Epithelial cell of esophagus (primary cell): ENCODE measurements at regions not wholly inside any gene's neighbourhood (a gene's known extent, or its start where the extent isn't known, plus 50 kb on each side); places are given as distances from the start of the nearest gene placed in this dataset.

ENCODE experiments used
- DNase-seq: peaks from one replicate; pipeline ENCODE4 v3.0.0; 2010; ENCODE audit warnings: low read depth
- H3K4me3 ChIP-seq: 2 replicates; pipeline ENCODE4 v1.5.1; 2011; ENCODE audit warnings: mild to moderate bottlenecking, low read length, control low read depth
- TF ChIP-seq, protein P1 (sequence below): IDR thresholded peaks from 2 replicates; pipeline ENCODE4 v1.5.1; 2011; ENCODE audit warnings: low read depth, mild to moderate bottlenecking, low read length, control low read depth, inconsistent platforms; ENCODE audit not compliant: insufficient read depth; ENCODE audit errors: missing control alignments

DNA sequence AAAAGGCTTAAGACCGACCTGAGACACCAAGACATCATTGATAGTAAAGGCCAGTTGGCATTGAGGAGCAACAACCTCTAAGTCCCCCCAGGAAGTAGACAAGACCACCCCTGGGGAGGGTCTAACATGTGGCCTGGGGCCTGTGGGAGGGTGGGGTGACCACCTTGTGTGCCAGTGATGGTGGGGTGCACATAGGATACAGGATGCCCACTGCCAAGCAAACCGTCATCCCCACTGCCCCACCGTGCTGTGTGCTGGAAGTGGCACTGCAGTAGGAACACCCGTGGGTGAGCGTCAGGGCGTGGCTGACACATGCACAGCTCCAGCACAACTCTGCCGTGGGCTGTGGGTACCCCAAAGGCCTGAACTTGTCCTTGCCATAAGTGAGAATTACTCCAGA lies 84.3 kb upstream of the LGALSL start:
- DNase-seq = no peak
- TF ChIP-seq, protein P1, sequence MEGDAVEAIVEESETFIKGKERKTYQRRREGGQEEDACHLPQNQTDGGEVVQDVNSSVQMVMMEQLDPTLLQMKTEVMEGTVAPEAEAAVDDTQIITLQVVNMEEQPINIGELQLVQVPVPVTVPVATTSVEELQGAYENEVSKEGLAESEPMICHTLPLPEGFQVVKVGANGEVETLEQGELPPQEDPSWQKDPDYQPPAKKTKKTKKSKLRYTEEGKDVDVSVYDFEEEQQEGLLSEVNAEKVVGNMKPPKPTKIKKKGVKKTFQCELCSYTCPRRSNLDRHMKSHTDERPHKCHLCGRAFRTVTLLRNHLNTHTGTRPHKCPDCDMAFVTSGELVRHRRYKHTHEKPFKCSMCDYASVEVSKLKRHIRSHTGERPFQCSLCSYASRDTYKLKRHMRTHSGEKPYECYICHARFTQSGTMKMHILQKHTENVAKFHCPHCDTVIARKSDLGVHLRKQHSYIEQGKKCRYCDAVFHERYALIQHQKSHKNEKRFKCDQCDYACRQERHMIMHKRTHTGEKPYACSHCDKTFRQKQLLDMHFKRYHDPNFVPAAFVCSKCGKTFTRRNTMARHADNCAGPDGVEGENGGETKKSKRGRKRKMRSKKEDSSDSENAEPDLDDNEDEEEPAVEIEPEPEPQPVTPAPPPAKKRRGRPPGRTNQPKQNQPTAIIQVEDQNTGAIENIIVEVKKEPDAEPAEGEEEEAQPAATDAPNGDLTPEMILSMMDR = no peak
- no peak overlapping the region for H3K4me3 ChIP-seq

DNA sequence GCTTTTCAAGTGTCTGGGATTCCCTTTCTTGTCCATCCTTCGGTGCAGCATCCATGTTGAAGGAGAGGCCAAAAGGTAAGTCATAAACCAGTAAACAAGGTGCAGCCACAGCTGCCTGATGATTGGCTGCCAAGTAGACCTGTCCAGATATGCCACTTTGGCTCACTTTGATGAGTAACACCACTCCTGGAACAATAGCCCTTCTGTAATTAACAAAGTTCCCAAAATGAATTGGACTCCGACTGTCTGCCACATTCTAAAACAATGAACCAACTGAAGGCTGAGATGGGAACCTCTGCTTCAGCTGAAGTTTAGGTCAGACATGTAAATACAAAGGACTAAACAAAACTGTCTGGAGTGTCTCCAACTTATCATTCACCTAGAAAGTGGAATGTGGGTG lies 82.2 kb upstream of the LGALSL start:
- TF ChIP-seq, protein P1 = no peak
- H3K4me3 ChIP-seq = no peak overlapping the region
- peak; percentile 76 for DNase-seq

DNA sequence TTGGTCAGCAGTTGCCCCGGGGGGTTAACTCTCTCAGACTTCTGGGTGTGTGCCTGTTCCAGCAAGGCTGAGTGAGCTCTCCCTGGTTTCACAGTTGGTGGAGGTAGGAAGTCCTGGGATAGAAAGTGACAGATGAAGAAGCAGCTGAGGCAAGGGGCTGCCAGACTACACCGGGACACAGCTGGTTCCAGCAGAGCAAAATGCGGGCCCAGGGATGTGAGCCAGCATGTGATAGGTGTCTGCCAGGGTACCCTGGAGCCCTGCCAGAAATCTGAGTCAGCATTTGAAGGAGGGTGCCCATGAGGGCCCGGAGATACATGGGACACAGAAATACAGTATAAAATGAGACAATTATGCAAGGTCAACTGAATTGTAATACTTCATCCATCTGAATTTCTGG lies 79.3 kb upstream of the LGALSL start:
- TF ChIP-seq, protein P1 = no peak
- H3K4me3 ChIP-seq = no peak overlapping the region
- DNase-seq = peak; percentile 60

DNA sequence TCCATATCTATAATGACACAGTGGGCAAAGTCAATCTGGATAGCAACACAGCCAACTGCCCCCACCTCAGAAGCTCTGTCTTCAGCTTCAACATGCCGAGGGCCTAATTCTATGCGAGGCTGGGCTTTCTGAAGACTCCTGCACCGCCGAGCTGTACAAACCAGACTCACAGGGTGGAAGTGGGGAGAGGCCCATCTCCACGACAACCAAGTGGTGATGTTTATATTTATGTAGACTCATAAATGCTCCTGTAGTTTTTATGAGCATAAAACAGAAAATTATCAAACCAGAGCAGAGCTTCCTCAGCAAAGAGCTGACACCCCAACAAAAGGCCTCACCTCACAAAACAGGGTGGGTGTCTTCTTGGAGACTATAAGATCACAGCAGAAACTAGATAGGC lies 77.0 kb upstream of the LGALSL start:
- TF ChIP-seq, protein P1 = no peak
- no peak for DNase-seq
- no peak overlapping the region for H3K4me3 ChIP-seq

DNA sequence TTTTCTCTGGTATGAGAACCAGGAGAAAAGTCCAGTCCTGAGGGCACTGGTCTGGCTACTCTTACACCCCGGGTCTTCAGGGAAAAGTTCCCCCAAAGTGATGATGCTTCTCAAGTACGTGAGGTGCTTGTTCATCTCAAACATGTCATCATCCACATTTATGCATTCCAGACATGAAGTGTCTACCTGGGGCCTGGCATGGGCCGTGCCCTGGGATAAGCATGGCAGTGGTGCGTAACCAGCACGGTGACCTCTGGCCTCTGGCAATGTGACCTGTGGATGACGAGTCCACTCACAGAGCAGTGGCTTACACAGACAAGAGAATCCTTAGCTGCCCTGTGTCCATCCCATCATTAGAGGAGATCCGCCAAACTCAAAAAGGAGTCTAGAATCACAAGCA lies 74.8 kb upstream of the LGALSL start:
- no peak for DNase-seq
- TF ChIP-seq, protein P1 = no peak
- H3K4me3 ChIP-seq = no peak overlapping the region

DNA sequence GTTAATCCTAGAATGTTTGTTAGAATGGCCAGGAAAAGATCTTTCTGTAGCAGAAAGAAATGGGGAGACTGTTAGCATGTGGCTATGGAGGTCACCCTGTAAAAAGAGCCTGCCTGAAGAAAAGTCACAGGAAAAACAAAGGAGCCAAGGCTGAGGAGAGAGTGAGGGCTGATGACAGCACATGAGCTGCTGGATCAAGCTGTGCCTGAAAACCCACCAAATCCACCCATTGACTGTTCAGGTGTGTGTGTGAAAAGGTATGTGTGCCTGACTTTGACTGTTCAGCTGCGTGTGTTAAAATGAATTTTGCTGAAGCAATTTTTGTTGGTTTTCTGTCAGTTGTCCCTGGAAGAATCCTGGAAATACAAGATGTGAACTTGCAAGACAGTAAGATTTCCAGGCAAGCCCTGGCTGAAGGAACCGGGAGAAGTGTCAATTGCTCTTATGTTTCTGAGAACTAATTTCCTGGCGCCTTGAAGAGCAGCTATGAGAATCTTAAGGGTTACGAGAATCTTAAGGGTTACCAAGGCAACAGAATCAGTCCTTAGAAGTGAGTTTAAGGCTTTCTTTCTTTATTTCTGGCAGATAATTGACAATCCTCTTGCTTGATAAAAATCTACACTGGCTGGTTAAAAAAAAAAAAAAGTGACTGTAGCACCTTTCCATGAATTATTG lies 73.0 kb upstream of the LGALSL start:
- H3K4me3 ChIP-seq = no peak overlapping the region
- no peak for DNase-seq
- TF ChIP-seq, protein P1 = no peak

DNA sequence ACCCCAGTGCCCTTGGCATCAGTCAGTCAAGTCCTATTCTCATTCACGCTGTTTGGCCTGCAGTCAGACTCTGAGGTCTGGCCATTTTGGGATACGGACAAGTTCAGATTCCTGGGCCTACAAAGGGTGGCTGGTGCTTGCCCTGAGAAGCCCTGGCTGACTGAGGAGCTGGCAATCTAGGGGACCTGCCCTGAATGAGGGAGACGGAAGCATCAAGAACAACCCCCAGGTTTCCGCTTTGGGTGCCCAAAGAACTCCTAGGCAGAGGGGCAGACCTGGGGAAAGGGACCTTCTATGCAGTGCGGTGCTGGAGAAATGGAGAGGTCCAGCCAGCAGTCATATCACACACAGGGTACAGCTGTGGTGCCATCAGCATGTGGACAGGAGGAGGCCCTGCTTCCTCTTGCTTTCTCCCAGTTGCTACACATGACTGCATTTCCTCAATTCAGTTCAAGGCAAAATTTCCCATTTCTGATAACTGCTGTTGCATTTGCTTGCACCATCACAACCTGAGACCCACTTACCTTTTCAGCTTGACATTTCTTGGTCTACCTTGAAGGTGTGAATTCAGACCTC lies 70.9 kb upstream of the LGALSL start:
- TF ChIP-seq, protein P1 = no peak
- no peak for DNase-seq
- no peak overlapping the region for H3K4me3 ChIP-seq
